BLaER1 (cell line): ENCODE measurements at regions not wholly inside any gene's neighbourhood (a gene's known extent, or its start where the extent isn't known, plus 50 kb on each side); places are given as distances from the start of the nearest gene placed in this dataset.
A peak's percentile ranks its signal among the peaks of the same experiment; 100 is the strongest.

Source experiments
- H3K27ac ChIP-seq: shearing (Covaris generic); formaldehyde crosslinking; 2 replicates; pipeline ENCODE4 v1.8.1; 2022
- H3K27me3 ChIP-seq: shearing (Covaris generic); formaldehyde crosslinking; 2 replicates; pipeline ENCODE4 v1.8.1; 2022
- H3K36me3 ChIP-seq: shearing (Covaris generic); formaldehyde crosslinking; 2 replicates; pipeline ENCODE4 v1.8.1; 2022
- H3K4me1 ChIP-seq: shearing (Covaris generic); formaldehyde crosslinking; 2 replicates; pipeline ENCODE4 v1.8.1; 2022
- H3K4me2 ChIP-seq: shearing (Covaris generic); formaldehyde crosslinking; 2 replicates; pipeline ENCODE4 v1.8.1; 2022
- H3K4me3 ChIP-seq: shearing (Covaris generic); formaldehyde crosslinking; 2 replicates; pipeline ENCODE4 v1.8.1; 2022
- H3K9ac ChIP-seq: shearing (Covaris generic); formaldehyde crosslinking; 2 replicates; pipeline ENCODE4 v1.8.1; 2022
- H3K9me3 ChIP-seq: shearing (Covaris generic); formaldehyde crosslinking; 2 replicates; pipeline ENCODE4 v1.8.1; 2022
- H4K20me1 ChIP-seq: shearing (Covaris generic); formaldehyde crosslinking; 2 replicates; pipeline ENCODE4 v1.8.1; 2022
- Cebpa-rat ChIP-seq: shearing (Covaris generic); IDR thresholded peaks from 2 replicates; pipeline ENCODE4 v1.8.1; 2022

- Histone ChIP-seq H3K36me3 (no peaks in the 10 kb centered on the region), H3K27ac (no peak overlapping the region), H3K27me3 (no peaks in the 10 kb centered on the region), H3K9me3 (no peaks in the 10 kb centered on the region), H3K4me2 (no peak overlapping the region), H3K4me3 (no peak overlapping the region), H3K9ac (no peak overlapping the region), H3K4me1 (peaks cover 5% of the 10 kb centered on the region; the same call in 1 of the 2 replicates), H4K20me1 (no peaks in the 10 kb centered on the region)
- no peak for TF ChIP-seq Cebpa-rat
Observed at GRCh38 chrX:7714351-7714750, 128.6 kb upstream of the VCX start.

DNA sequence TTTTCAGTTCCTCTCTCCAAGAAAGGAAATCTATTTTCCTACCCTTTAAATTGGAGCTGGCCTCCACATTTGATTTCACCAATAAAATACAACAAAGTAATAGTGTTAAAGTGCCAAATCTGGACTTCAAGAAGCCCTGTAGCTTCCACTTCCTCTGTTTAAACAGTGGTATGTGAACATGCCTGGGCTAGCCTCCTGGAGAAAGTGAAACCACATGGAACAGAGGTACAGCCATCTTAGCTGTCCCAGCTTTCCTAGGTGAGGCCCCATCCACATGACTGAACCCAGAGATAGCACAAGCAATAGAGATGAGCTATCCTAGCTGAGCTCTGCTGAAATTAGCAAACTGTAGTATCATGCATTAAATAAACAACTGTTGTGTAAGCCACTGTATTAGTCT lies 131.8 kb upstream of the VCX start:
- Histone ChIP-seq H3K4me1 (peaks cover 5% of the 10 kb centered on the region; the same call in 1 of the 2 replicates), H3K27me3 (no peaks in the 10 kb centered on the region), H4K20me1 (no peaks in the 10 kb centered on the region), H3K27ac (no peak overlapping the region), H3K9ac (no peak overlapping the region), H3K9me3 (no peaks in the 10 kb centered on the region), H3K4me2 (no peak overlapping the region), H3K4me3 (no peak overlapping the region), H3K36me3 (no peaks in the 10 kb centered on the region)
- TF ChIP-seq Cebpa-rat = no peak

- Histone ChIP-seq H3K27me3 (no peaks in the 10 kb centered on the region), H4K20me1 (no peaks in the 10 kb centered on the region), H3K36me3 (no peaks in the 10 kb centered on the region), H3K9ac (no peak overlapping the region), H3K4me3 (no peak overlapping the region), H3K4me1 (peaks cover 5% of the 10 kb centered on the region; the same call in 1 of the 2 replicates), H3K4me2 (peak overlapping the region; percentile 18; the same call in 1 of the 2 replicates), H3K27ac (no peak overlapping the region), H3K9me3 (no peaks in the 10 kb centered on the region)
- no peak for TF ChIP-seq Cebpa-rat
Observed at GRCh38 chrX:7709845-7710244, 133.1 kb upstream of the VCX start.

DNA sequence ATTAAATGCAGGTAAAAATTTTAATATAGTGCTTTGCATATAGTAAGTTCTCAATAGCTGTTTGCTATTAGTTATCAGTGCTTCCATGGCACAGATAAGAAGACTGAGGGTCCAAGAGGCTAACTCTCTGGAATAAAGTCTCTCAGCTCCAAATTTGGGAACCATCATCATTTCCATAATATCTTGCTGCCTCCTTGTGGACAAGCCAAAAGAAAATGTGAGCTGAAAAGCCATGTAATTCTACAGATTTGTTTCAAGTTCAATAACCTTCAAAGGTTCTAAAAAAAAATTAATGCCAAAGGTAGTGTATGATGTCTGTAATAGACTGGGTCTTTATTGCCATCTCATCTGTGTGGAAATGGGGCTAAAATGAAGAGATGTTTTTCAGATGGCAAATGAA lies 136.9 kb upstream of the VCX start:
- TF ChIP-seq Cebpa-rat = no peak
- Histone ChIP-seq H4K20me1 (no peaks in the 10 kb centered on the region), H3K4me3 (no peak overlapping the region), H3K27ac (no peak overlapping the region), H3K27me3 (no peaks in the 10 kb centered on the region), H3K4me2 (no peak overlapping the region), H3K9me3 (peaks cover 6% of the 10 kb centered on the region; the same call in 1 of the 2 replicates), H3K4me1 (peaks cover 5% of the 10 kb centered on the region; the same call in 1 of the 2 replicates), H3K36me3 (no peaks in the 10 kb centered on the region), H3K9ac (no peak overlapping the region)

- no peak overlapping the region for H3K4me2 ChIP-seq
- H3K9ac ChIP-seq = no peak overlapping the region
- H3K9me3 ChIP-seq = peaks cover 6% of the 10 kb centered on the region; the same call in 1 of the 2 replicates
- H3K36me3 ChIP-seq = no peaks in the 10 kb centered on the region
- no peak for TF ChIP-seq Cebpa-rat
- H3K27me3 ChIP-seq = no peaks in the 10 kb centered on the region
- H3K4me1 ChIP-seq = no peaks in the 10 kb centered on the region
- no peak overlapping the region for H3K4me3 ChIP-seq
- no peaks in the 10 kb centered on the region for H4K20me1 ChIP-seq
- no peak overlapping the region for H3K27ac ChIP-seq
Observed at GRCh38 chrX:7704205-7704604, 138.8 kb upstream of the VCX start.

DNA sequence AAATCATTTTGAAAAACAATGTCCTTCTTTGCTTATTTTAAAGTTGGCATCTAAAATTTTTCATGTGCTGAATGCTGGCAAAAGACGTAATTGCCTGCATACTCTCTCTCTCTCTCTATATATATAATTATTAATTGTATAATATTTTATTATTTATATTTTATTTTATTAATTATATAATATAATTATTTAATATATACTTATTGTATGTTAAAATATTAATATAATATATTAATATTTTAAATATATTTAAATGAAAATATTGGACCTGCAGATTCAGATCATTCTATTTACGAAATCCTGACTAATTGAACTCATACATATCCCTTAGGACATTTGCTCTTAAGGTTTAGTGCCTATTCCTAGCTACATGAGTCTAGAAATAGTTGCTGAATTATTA lies 144.7 kb upstream of the VCX start:
- no peaks in the 10 kb centered on the region for H4K20me1 ChIP-seq
- H3K36me3 ChIP-seq = no peaks in the 10 kb centered on the region
- no peak for TF ChIP-seq Cebpa-rat
- H3K4me3 ChIP-seq = no peak overlapping the region
- H3K9me3 ChIP-seq = peaks cover 3% of the 10 kb centered on the region; the same call in 1 of the 2 replicates
- no peaks in the 10 kb centered on the region for H3K4me1 ChIP-seq
- no peak overlapping the region for H3K9ac ChIP-seq
- H3K4me2 ChIP-seq = no peak overlapping the region
- H3K27me3 ChIP-seq = no peaks in the 10 kb centered on the region
- H3K27ac ChIP-seq = no peak overlapping the region

DNA sequence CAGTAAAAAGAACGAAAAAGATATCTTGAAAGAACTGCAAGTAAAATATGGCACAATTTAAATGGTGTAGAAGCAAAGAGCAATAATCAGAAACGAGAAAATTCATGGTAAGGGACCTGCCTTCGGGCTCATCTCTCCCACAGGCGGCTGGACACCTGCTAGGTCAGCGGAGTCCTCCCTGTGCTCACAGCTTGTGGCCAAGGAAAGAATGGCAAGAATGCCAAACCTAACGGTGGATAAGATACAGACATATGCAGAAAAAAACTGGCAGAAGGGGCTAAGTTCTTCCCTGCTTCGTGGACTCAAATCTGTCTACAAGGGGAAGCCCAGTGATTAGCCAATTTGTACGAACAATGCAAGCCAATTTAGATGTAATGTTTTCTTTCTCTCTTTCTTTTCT lies 152.1 kb upstream of the VCX start:
- Histone ChIP-seq H3K4me1 (no peaks in the 10 kb centered on the region), H3K27me3 (no peaks in the 10 kb centered on the region)

DNA sequence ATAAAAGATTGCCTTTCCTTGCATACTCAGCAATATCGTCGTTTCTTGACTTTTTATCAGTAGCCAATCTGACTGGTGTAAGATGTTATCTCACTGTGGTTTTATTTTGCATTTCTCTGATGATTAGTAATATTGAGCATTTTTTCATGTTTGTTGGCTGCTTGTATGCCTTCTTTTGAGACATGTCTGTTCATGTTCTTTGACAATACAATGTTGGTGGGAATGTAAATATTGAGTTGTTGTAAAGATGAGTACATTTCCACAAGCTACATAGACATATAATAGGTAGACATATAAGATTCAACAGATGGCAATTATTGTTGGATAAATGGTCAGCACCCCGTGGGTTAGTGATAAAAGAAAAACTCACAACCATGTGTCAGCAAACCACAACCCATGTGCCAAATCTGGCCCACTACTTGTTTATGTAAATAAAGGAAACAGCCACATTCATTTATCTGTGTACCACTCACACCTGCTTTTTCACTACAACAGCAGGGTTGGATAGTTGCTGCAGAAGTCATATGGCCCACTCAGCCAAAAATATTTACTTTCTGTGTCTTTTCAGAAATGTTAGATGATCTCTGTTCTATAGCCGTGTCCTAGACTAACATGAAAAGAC lies 153.1 kb upstream of the VCX start:
- Histone ChIP-seq H3K27me3 (no peaks in the 10 kb centered on the region), H4K20me1 (no peaks in the 10 kb centered on the region), H3K36me3 (no peaks in the 10 kb centered on the region), H3K4me3 (no peak overlapping the region), H3K4me2 (no peak overlapping the region), H3K27ac (no peak overlapping the region), H3K9ac (no peak overlapping the region), H3K9me3 (no peaks in the 10 kb centered on the region), H3K4me1 (no peaks in the 10 kb centered on the region)
- no peak for TF ChIP-seq Cebpa-rat

More for the DNA sequence above, 152.1 kb upstream of the VCX start:
- Histone ChIP-seq H4K20me1 (no peaks in the 10 kb centered on the region), H3K9me3 (no peaks in the 10 kb centered on the region), H3K27ac (no peak overlapping the region), H3K4me3 (no peak overlapping the region), H3K4me2 (no peak overlapping the region), H3K36me3 (no peaks in the 10 kb centered on the region), H3K9ac (no peak overlapping the region)
- no peak for TF ChIP-seq Cebpa-rat

- Histone ChIP-seq H3K36me3 (no peaks in the 10 kb centered on the region), H4K20me1 (no peaks in the 10 kb centered on the region), H3K27me3 (no peaks in the 10 kb centered on the region), H3K9me3 (no peaks in the 10 kb centered on the region), H3K27ac (no peak overlapping the region), H3K4me3 (no peak overlapping the region), H3K4me1 (no peaks in the 10 kb centered on the region), H3K4me2 (no peak overlapping the region), H3K9ac (no peak overlapping the region)
- no peak for TF ChIP-seq Cebpa-rat
Observed at GRCh38 chrX:7680181-7680580, 162.8 kb upstream of the VCX start.

- H3K4me2 ChIP-seq = no peak overlapping the region
- no peak for TF ChIP-seq Cebpa-rat
- no peak overlapping the region for H3K27ac ChIP-seq
- H3K4me3 ChIP-seq = no peak overlapping the region
- no peaks in the 10 kb centered on the region for H3K27me3 ChIP-seq
- H3K36me3 ChIP-seq = no peaks in the 10 kb centered on the region
- peaks cover 21% of the 10 kb centered on the region for H3K9me3 ChIP-seq
- H3K9ac ChIP-seq = no peak overlapping the region
- no peaks in the 10 kb centered on the region for H3K4me1 ChIP-seq
- no peaks in the 10 kb centered on the region for H4K20me1 ChIP-seq
Observed at GRCh38 chrX:7654316-7654715, 188.7 kb upstream of the VCX start.

GRCh38 chrX:7647831-7648230 lies 195.1 kb upstream of the VCX start:
- Histone ChIP-seq H3K36me3 (no peaks in the 10 kb centered on the region), H3K9ac (no peak overlapping the region), H3K9me3 (no peaks in the 10 kb centered on the region), H3K4me2 (no peak overlapping the region), H3K4me3 (no peak overlapping the region), H4K20me1 (no peaks in the 10 kb centered on the region), H3K27ac (no peak overlapping the region), H3K27me3 (no peaks in the 10 kb centered on the region), H3K4me1 (no peaks in the 10 kb centered on the region)
- no peak for TF ChIP-seq Cebpa-rat
